Lung (tissue), 11 donors: ENCODE measurements at regions not wholly inside any gene's neighbourhood (a gene's known extent, or its start where the extent isn't known, plus 50 kb on each side); places are given as distances from the start of the nearest gene placed in this dataset.

ENCODE experiments used
- ATAC-seq: fragments of 200-7000 bp; cut with Tn5 transposase; one replicate; pipeline ENCODE4 v1.9.1; 2020; ENCODE audit warnings: moderate number of reproducible peaks; ENCODE audit not compliant: insufficient read depth, low FRiP score
- DNase-seq, 3 donors: peaks; one replicate each; pipeline ENCODE4 v3.0.0-alpha.2; 2013 to 2017
- H3K27ac ChIP-seq, 2 donors: one replicate each; pipeline ENCODE4 v1.5.1; 2013; ENCODE audit warnings: mild to moderate bottlenecking in 2 of 2, moderate library complexity in 2 of 2, control low read depth in 1 of 2, inconsistent platforms in 1 of 2, low read depth in 1 of 2, low read length in 1 of 2
- H3K27me3 ChIP-seq, 3 donors: one replicate each; pipeline ENCODE4 v1.5.1; 2013; ENCODE audit warnings: low read length in 2 of 3; ENCODE audit not compliant: control insufficient read depth in 3 of 3, insufficient read depth in 3 of 3
- H3K36me3 ChIP-seq, 4 donors: one replicate each; pipeline ENCODE4 v1.5.1; 2013; ENCODE audit warnings: low read length in 4 of 4, mild to moderate bottlenecking in 1 of 4, moderate library complexity in 1 of 4; ENCODE audit not compliant: control insufficient read depth in 4 of 4, insufficient read depth in 4 of 4
- H3K4me1 ChIP-seq, 5 donors: one replicate each; pipeline ENCODE4 v1.5.1; 2013; ENCODE audit warnings: low read length in 5 of 5, mild to moderate bottlenecking in 2 of 5, moderate library complexity in 1 of 5; ENCODE audit not compliant: control insufficient read depth in 5 of 5, insufficient read depth in 5 of 5
- H3K4me3 ChIP-seq: one replicate; pipeline ENCODE4 v1.5.1; 2013; ENCODE audit warnings: mild to moderate bottlenecking, control low read depth, moderate library complexity
- H3K9ac ChIP-seq, 2 donors: one replicate each; pipeline ENCODE4 v1.5.1; 2013; ENCODE audit warnings: low read length in 2 of 2, control low read depth in 1 of 2; ENCODE audit not compliant: insufficient read depth in 1 of 2
- H3K9me3 ChIP-seq, 4 donors: one replicate each; pipeline ENCODE4 v1.5.1; 2013; ENCODE audit warnings: low read length in 3 of 4, mild to moderate bottlenecking in 1 of 4, moderate library complexity in 1 of 4; ENCODE audit not compliant: control insufficient read depth in 4 of 4, insufficient read depth in 3 of 4
- WGBS, 2 donors: extraction: QIAGEN DNeasy Blood & Tissue Kit; methylation state at CpG; one replicate each; pipeline ENCODE4 v1.1.7; 2013; 5-methylcytosine and 5-hydroxymethylcytosine counted together
- TF ChIP-seq, protein P1 (sequence below): IDR thresholded peaks from 2 replicates; pipeline ENCODE4 v1.5.1; 2012; ENCODE audit warnings: mild to moderate bottlenecking; ENCODE audit errors: control extremely low read depth, extremely low read depth
- donor health status: control.
- donor health status: control.
- donor health status: Bipolar disorder and iron deficiency.
- donor health status: healthy.
- donor health status: DM: yes; HTN: yes; CAD: no.

DNA sequence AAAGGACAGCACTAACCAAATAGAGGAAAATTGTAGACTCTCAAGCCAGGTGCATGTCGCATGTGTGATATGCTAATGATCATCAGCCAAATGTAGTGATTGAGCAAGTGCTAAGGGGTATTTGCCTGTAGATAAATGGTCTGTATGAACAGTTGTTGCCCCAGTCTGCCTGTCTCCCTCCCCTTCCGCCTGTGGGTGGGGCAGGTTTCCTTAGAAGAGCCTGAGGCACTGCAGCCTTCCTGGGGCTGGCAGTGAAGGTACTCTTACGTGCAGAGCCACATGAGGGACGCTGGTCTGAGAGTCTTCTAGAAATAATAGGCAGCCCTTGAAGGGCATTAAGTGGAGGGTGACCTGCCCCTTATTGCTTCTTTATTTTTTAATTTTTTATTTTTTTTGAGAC lies 152.1 kb downstream of the SNX10 start:
- 59 to 75% methylated on average over 4 of the region's 4 CpGs for WGBS, 2 donors
- ATAC-seq, result no peak
- TF ChIP-seq, protein P1, sequence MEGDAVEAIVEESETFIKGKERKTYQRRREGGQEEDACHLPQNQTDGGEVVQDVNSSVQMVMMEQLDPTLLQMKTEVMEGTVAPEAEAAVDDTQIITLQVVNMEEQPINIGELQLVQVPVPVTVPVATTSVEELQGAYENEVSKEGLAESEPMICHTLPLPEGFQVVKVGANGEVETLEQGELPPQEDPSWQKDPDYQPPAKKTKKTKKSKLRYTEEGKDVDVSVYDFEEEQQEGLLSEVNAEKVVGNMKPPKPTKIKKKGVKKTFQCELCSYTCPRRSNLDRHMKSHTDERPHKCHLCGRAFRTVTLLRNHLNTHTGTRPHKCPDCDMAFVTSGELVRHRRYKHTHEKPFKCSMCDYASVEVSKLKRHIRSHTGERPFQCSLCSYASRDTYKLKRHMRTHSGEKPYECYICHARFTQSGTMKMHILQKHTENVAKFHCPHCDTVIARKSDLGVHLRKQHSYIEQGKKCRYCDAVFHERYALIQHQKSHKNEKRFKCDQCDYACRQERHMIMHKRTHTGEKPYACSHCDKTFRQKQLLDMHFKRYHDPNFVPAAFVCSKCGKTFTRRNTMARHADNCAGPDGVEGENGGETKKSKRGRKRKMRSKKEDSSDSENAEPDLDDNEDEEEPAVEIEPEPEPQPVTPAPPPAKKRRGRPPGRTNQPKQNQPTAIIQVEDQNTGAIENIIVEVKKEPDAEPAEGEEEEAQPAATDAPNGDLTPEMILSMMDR, result no peak

DNA sequence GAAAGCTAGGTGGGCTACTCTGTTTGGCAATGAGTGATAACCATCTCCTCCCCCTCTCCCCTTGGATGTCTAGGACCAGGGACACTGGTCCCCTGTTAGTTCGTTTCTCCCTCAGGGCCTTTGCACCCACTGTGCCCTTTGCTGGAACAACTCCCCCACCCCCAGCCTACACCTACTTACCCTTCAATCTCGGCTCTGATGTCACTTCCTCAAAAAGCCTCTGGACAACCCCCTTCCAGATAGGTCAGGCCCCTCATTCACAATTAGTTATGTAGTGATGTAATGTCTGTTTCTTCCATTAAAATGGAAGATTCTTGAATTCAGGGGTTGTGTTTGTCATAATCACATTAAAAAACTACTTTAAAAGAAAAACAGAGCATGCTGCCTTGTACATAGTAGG lies 152.9 kb downstream of the SNX10 start:
- peaks cover 0 to 32% (median 12%) of the 10 kb centered on the region in 5 donors for H3K4me1 ChIP-seq

More for the DNA sequence above, 152.1 kb downstream of the SNX10 start:
- Histone ChIP-seq H3K4me3 (no peak overlapping the region), H3K27ac (no peak overlapping the region), H3K27me3 (no peaks in the 10 kb centered on the region), H3K9ac (no peak overlapping the region), H3K36me3 (no peaks in the 10 kb centered on the region), H3K4me1 (peaks cover 0 to 37% (median 9%) of the 10 kb centered on the region in 5 donors), H3K9me3 (no peaks in the 10 kb centered on the region)
- DNase-seq, result no peak

DNA sequence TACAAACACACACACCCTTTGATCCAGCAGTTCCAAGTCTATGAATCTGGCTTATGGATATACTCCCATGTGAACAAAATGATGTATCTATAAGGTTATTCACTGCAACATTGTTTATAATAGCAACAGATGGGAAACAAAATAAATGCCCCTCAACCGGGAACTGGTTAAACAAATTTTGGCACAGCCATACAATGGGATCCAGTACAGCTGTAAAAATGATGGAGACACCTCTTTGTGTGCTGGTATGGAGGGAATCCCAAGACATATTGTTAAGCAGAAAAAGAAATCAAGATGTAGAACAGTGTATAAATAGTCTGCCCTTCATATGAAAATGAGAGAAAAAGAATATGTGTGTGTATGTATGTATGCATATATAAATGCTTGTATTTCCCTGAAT lies 155.5 kb downstream of the SNX10 start:
- H3K36me3 ChIP-seq, result no peaks in the 10 kb centered on the region
- no peaks in the 10 kb centered on the region for H3K9me3 ChIP-seq
- WGBS, 2 donors, result 57 to 59% methylated on average over 1 of the region's 1 CpG
- H3K9ac ChIP-seq, result no peak overlapping the region
- ATAC-seq (no peak), DNase-seq (peak; percentile 32 to 85 (median 80))
- TF ChIP-seq, protein P1, result no peak
- H3K27me3 ChIP-seq, result no peaks in the 10 kb centered on the region
- no peak overlapping the region for H3K27ac ChIP-seq
- H3K4me1 ChIP-seq, result peaks cover 0 to 13% (median 0%) of the 10 kb centered on the region in 5 donors
- no peak overlapping the region for H3K4me3 ChIP-seq

More for the DNA sequence above, 152.9 kb downstream of the SNX10 start:
- no peak for DNase-seq
- Histone ChIP-seq H3K36me3 (no peaks in the 10 kb centered on the region), H3K4me3 (no peak overlapping the region), H3K27me3 (no peaks in the 10 kb centered on the region), H3K9ac (no peak overlapping the region), H3K9me3 (no peaks in the 10 kb centered on the region), H3K27ac (no peak overlapping the region)
- 79 to 84% methylated on average over 2 of the region's 2 CpGs for WGBS, 2 donors
- no peak for ATAC-seq
- TF ChIP-seq, protein P1, result no peak
